ENCODE measurements at regions not wholly inside any gene's neighbourhood (a gene's known extent, or its start where the extent isn't known, plus 50 kb on each side); places are given as distances from the start of the nearest gene placed in this dataset.

DNA sequence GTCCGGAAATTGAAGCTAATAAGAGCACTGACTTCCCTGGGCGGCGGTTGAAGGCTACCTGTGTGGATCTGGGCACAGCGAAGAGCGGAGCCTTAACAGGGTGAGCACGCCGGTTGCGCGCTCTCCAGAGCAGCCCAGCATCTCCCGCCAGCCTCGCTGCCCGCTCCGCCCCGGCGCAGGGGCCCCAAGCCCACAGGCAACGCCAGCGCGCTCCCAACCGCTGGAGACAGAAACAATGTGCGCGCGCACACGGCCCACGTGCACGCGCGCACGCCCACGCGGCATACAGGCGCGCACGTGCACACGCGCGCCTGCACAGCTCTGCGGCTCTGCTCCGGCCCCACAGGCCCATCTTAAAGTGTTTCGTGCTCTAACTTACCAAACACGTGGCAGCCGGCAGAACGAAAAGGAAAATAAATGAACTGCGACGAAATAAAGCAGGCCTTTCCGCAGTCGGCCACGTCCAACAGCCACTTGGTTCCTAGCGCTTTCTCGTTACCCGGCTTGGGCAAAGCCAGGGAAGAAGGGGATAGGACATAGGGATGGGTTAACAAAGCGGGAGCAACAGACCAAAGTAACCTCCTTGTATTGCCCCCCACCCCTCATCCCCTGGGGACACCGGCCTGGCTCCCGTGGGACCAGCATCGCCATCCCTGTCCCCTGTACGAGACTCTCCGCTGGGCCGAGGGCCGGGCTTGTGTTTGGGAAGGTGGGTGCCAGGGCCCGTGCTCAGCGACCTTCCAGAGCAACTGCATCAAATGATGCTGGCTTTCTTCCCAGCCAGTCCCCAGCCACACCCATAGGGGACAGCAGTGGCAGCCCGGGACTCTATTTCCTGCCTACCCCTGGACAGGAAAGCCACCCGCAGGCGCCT is 203.7 kb downstream of the ABHD5 start:
- peak; percentile 9 for DNase-seq (ENCODE audit: low spot score)

DNA sequence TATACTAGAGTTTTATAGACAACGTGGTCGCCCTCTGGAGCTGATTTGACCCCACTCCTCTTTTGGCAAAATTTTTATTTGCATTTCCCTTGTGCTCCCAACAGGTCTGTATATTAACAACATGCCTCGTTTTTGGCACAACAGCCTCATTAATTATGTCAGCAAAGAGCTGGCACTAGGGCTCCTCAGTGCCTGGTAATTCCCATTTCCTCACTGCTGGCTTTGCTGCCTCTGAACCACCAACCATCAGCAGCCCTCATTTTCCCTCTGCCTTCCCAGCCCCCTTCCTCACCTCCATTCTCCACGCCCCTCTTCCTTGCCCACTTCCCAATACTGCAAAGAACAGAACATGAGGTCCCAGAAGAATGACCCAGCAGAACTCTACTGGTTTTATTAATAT is 204.8 kb downstream of the ABHD5 start:
- no peak for DNase-seq (ENCODE audit: low spot score)

DNA sequence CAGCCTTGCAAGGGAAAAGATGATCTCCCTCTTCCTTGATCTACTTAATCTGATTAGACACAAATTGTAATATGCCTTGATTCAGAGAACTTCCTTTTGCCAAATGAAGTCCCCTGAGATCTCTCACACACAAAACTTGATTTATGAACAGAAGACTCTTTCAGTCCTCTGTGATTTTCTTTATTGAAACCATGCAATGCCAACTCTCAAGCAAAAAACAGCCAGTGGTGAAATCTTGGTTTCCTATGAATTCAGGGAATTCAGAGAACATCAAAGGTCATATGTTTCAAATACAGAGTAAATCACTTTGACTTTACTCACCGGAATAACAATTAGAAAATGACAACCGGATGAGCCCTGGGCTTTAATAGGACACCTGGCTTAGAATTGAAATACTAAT is 211.7 kb downstream of the ABHD5 start:
- no peak for DNase-seq (ENCODE audit: low spot score)

DNA sequence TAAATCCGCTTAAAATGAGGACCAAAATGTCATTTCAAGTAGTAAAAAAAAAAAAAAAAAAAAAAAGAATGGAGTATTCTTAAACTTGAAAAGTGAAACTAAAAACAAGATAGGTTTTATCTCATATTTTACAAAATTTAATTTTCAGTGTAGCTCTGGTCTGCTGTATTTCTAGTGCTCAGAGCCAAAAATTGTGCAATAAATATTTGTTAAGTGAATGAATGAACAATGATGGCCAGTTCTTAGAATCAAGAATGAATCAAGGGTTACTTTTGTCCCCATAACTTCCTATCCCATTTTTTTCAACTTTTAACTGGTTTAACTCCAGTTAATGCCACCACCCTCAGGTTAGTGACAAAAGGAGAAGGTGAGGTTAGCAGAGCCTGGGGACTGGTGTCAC is 214.4 kb downstream of the ABHD5 start:
- DNase-seq (ENCODE audit: low spot score): no peak

DNA sequence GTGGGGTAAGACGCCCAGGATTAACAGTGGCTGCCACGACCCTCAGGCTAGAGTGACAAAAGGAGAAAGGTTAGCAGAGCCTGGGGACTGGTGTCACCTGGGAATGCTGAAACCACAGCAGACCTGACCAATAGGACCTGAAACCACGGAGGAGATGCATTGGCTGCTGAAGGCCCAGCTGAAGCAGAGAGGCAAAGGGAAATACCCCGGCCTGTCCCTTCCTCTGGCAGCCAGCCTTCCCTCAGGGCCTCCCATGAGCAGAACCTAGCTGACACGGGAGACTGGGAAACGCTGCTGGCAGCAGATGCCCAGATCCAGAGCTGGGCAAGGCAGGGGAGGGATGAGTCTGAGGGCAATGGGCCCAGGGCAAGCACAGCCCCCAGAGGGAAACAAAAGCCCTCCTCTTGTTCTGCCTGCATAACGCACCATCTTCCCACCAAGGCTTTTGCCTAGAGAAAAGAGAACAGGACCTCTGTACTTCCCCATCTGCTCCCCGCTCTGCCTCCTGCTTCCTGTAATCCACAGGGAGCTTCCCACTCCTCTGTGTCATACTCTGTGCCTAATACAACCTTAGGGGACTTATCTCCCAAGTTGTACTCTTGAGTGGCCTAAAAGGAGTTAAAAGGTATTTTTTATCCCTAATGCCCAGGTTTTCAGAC is 216.2 kb downstream of the ABHD5 start:
- no peak for DNase-seq (ENCODE audit: low spot score)

DNA sequence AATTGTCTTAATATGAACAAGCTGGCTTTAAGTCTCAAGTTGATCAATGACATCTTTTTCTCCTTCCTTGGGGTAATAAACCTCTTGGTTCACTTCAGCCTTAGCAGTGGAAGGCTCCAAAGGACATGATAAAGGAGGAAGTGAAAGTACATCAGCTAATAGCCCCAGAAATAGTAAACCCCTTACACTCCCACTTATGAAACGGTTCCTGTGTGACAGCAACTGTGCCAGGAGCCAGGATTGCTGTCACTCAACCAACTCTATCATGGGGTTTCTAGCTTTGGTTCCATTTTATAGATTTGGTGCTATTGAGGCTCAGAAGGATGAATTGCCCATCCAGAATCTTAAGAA is 216.7 kb downstream of the ABHD5 start:
- DNase-seq (ENCODE audit: low spot score): no peak

DNA sequence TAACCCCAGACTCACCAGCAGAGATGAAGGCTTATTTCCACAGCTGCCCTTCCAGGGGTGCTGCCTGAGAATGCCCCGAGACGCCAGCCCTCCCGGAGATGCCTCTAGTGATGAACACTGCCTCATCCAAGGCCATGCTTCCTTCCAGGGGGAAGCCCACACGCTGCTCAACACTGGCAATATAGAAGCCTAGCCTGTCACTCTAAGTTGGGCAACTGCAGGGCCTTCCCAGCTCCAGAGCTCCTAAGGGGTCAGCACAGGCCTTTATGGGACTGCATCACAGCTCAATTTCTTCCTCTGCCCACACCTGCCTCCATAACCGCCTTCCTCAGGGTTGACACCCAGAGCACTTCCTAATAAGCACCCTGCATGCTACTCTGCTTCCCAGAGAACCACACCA is 217.7 kb downstream of the ABHD5 start:
- no peak for DNase-seq (ENCODE audit: low spot score)

DNA sequence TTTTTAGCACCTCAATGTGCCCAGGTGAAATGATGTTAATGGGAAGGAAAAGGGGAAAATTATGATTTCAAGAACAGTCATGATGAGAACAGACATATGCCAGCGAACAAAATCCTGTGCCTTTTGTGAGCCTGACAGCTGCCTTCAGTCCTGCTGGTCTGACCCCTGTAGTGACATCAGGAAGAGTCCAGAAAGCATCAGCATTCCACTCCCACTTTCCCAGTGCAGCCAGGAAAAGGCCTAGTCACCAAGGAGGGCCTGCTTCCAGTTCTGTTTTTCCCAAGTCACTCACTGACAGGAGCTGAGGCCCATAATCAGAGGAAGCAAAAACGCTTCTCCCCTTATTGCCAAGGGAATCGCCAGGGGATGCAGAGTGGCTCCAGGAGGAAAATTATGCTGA is 218.4 kb downstream of the ABHD5 start:
- no peak for DNase-seq (ENCODE audit: low spot score)

DNA sequence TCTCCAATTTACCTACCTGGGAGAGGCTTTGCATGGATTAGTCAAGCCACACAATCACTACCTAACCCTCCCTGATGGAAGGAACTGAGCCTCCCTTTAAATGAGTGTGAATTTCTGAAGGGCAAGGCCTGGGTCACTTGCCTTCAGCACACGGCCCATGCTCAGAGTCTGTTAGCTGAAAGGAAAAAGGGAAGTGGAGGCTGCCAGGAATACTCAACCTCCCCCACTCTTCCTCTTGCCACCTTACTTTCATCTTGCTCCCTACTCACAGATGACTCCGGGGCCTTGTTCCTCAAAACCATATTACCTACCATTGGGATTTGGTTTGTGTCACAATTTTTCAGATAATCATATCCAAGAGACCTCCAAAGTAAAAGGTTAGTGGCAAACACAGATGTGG is 220.0 kb downstream of the ABHD5 start:
- no peak for DNase-seq (ENCODE audit: low spot score)

DNA sequence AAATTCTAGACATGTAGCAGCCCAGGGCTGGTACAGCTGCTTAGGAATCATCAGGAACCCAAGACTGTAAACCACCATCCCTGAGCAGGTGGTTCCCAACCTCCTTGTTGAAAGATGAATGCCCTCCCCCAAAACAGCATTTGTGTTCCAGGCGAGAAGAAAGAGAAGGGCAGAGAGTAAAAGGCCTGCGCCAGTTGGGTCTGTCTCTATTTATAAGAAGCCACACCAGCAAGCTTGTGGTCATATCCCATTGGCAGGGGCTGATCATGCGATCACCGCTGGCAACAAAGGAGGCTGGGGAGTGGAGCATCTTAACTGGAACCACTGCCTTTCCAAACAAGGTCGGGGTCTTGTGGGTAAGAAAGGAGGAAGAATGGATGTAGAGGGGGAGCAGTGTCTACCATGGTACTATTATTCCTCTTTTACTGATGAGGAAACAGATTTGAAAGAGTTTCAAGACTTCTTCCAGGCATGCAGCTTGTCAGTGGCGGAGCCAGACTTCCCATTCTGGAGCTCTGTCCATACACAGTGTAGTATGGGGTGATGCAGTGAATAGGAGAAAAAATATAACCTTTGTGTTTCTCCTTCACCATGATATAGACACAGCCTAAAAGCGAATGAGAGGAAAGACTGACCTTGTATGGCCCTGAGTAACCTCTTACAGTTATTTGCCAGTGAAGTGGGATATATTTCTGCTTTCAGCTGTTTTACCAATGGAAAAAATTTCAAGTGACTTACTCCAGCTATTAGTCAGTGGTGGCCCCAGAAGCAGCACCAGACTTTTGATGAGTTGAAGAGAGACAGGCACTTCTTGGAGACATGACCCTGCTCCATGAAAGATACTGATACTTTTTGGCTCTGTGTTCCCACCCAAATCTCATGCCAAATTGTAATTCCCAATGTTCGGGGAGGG is 222.6 kb downstream of the ABHD5 start:
- DNase-seq (ENCODE audit: low spot score): no peak

DNA sequence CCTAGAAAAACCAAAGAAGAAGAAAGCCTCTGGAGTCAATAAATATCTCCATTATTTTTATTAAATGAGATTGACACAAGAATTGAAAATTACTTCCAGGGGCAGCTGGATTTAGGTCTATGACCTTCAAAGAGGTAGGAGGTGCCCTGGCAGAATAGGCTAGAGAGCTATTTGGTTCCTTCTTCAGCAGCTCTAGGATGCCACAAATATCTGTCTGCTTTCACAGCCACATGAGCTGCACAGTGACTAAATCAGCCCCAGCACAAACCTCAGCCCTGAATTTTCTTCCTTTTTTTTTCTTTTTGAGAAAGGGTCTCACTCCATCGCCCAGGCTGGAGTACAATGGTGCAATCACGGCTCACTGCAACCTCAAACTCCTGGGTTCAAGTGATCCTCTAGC is 223.5 kb downstream of the ABHD5 start:
- DNase-seq (ENCODE audit: low spot score): no peak

DNA sequence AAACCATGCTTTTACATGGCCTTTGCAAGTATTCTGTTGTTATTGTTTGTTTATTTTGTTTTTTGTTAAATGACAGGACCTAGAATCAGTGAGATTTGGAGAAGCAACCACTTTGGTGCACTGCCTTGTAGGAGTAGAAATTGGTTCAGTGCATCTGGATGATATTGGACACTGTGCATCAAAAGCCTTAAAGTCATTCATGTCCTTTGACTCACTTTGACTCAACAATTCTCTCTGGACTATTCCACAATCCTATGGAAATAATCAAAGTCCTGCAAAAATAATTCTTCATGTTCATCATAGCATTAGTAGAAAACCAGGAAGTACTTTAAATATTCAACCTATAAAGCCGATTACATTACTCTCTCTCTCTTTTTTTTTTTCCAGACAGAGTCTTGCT is 224.8 kb downstream of the ABHD5 start:
- no peak for DNase-seq (ENCODE audit: low spot score)

DNA sequence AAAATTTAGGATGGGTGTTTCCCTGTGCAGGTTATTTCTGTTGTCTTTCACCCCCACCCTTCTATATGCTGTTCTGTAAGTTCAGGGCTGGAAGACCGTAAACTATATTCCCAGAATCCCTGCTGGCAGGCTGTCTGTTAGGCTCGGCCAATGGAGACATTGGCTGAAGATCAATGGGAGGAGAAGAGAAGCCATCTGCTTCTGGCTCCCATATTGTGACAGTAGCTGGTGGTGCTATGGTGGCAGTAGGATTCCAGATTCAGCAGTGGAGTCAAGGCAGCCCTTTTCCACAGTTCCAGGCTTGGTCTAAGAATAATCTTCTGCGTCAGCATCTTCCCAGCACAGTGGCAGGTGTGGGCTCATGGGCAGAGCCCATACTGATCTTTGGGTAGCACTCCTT is 226.6 kb downstream of the ABHD5 start:
- DNase-seq (ENCODE audit: low spot score): no peak

DNA sequence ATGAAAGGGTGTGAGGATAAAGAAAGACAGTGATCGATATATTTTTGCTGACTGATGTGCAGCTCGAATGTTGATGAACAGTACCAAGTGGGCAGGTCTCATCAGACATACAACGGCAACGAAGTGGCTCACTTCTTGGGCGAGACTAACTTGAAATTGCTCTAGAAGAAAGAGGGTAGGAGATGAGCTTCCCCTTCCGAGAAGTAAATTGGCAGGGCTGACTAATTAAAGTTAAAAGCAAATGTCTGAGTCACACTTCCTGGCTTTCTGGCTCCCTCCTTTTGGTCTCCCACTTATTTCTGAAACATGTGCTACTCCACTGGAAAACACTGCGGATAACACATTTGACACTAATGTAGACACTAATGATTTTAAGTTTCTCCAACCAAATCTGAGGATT is 228.3 kb downstream of the ABHD5 start:
- DNase-seq (ENCODE audit: low spot score): no peak

DNA sequence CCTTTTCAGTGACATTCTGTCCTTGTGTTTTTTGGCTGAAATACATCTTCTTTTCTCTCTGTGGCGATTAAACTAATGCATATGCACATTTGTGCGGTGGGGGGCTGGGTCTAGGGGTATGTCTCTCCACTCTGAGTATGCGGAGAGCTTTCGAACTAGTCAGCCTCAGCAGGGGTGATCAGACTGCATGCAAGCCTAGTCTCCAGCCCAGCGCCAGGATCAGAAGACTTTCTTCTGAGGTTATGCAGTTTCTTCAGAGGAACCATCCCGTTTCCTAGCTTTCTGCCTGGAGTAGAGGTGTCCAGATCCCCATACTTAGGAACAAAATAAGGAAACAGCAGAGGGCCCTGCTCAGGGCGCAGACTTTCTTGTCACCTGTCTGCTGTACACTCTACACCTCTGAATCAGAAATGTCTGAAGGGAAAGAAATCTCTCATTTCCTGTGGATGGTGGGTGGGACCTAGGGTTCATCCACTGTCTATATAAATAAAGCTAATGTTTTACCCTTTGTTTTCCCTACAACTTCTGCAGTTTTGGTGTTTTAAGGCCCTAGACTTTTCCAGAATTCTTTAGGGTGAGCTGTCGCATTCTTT is 230.4 kb downstream of the ABHD5 start:
- DNase-seq (ENCODE audit: low spot score): no peak

DNA sequence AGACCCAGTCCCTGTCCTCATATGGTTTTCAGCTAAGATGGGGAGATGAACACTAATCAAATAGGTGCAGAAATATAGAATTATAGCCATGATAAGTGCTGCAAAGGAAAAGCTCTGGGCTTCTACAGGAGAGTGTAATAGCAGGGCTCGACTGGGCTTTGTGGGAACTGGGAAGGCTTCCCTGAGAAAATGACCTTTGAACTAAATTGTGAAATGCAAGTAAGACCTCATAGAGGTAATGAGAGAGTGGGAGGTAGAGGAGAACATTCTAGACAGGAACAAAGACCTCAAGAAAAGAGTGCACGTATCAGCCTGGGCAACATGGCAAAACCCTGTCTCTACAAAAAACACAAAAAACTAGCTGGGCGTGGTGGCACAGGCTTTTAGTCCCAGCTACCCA is 231.6 kb downstream of the ABHD5 start:
- no peak for DNase-seq (ENCODE audit: low spot score)

DNA sequence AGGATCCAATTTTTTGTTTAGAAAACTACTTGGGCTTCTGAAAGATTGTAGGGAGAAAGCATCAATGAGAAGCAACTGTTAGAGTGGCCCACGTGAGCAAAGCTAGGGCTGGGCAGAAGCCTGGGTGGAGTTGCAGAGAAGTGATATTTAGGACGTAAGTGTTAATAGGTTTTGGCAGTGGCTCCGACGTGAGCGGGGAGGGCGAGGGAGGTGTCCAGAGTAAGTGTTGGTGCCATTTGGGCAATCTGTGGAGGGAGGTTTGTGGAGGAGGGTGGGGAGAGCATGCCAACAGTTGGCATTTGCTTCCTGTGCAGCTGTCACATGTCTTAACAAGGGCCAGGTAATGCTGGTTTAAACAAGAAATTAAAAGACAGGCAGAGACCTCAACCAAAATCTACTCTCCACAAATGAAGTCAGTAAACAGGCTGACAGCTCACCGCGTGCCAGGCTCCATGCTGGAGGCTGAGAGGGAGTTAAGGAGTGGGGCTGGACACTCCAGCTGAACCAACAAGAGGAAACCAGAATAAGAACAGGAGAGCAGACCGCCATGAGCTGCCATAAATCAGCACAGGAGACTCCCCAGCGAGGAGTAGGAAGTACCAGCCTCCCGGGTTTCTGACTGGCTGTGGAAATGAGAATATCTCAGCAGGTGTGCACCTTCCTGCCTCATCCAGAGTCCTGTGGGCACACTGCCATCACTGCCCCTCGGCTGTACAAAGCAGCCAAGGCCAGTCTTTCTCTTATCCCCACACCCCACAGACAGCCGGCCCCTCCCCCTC is 232.6 kb downstream of the ABHD5 start:
- no peak for DNase-seq (ENCODE audit: low spot score)

DNA sequence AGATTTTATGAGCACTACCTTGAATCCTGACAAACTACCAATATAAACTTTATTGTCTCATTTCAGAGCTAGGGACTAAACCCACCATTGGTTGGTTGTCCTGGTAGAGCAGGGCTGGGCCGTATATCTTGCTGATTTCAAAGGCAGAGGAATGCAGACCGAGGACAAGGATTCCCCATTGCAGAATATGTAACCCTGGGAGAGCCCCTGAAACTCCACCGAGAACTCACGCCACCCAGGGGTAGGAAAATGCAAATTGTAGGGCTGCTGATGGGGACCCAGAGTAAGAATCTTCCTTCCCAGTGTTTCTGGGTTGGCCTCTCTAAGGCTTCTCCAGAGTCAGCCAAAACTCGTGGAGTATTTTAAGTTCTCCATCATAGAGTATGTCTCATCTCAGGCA is 235.3 kb downstream of the ABHD5 start:
- DNase-seq (ENCODE audit: low spot score): no peak

DNA sequence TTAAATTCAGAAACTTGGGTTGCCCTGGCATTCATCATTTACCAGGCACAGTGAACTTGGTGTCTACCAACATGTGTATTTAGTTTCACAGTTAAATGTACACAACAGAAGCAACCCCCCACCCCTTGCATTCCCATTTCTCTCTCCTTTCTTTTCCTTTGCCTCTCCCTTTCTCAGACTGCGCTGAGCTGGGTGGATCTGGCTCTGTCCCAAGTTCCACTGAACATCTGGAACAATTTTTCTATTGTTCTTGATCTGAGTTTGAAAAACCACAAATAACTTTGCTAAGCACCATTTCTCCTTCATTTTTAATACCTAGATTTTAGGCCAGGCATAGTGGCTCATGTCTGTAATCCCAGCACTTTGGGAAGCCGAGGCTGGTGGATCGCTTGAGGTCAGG is 242.2 kb downstream of the ABHD5 start:
- no peak for DNase-seq (ENCODE audit: low spot score)

DNA sequence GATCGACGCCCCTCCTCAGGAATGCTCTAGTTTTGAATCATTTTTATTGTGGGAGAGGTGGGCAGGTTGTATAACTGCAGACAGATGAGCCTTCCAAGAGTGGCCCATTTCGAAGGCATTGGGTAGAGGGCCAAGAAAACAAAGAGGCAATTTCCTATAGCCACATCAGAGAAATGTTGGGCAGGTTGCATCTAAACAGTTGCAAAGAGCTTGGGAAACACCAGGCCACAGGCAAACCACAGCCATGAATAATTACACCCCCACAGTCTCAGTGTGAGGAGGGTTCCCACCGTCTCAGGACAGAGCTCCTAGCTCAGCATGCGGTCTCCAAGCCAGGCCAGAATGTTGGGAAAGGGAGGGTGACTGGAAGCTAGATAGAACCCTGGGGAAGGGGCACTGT is 257.3 kb downstream of the ABHD5 start:
- DNase-seq (ENCODE audit: low spot score): no peak

DNA sequence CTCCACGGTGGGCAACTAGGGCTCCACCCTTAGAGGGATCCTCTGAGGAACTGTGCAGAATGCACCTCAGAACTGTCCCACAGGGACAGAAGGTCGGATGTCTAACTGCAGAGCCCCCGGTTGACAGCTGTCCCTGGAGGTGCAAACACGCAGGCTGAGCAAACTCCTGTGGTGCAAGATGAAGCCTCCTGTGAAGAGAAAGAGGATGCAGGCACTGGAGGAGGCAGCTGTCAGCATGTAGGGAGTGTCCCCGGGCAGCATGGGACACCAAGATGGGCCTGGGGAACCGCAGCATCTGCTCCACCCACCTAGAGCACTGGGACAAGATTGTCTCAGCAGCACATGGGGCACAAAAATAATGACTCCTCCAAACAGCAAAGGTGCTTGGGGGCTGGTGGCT is 258.9 kb downstream of the ABHD5 start:
- DNase-seq (ENCODE audit: low spot score): no peak

DNA sequence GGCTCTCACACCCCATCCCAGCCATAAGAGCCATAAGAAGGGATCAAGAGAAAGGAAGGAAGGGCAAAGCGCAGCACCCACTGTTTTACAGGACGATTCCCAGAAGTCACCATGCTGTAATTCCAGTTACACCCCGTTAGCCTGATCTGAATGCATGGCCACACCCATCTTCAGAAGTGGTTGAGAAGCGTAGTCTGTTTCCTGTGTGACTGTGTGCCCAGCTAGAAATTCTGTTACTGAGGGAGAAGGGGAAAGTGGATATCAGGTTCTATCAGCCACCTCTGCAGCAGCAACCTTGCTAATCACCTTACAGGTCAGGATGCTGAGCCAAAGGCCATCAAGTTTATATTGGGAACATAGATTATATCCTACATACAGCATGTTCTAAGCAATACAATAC is 260.0 kb downstream of the ABHD5 start:
- DNase-seq (ENCODE audit: low spot score): no peak

Data from activated CD4-positive, alpha-beta T cell treated with anti-CD3 and anti-CD28 coated beads, Interleukin-2, Interleukin-4, amounts not matched to agents 100 ng/mL and 50 ng/mL, durations not matched to agents 16 hours and 8 hours (primary cell).